H1 (cell line): ENCODE measurements at regions not wholly inside any gene's neighbourhood (a gene's known extent, or its start where the extent isn't known, plus 50 kb on each side); places are given as distances from the start of the nearest gene placed in this dataset.

Experiments
- CTCF ChIA-PET: fragments of 300-600 bp; sonication (Branson Sonifier 250); formaldehyde crosslinking; loops from one replicate; lab custom pipeline; 2021; ENCODE audit not compliant: partially characterized antibody; lab: Charles Lee
- POLR2A ChIA-PET: fragments of 300-600 bp; sonication (Branson Sonifier 250); formaldehyde crosslinking; loops from one replicate; lab custom pipeline; 2021; ENCODE audit warnings: inconsistent platforms; ENCODE audit not compliant: partially characterized antibody; lab: Charles Lee
- DNase-seq, 2 experiments: peaks; one replicate each; pipeline versions ENCODE4 v3.0.0 to v3.0.0-alpha.2; 2010 to 2022; ENCODE audit warnings: low spot score in 2 of 2, low read depth in 1 of 2, mixed read lengths in 1 of 2
- FAIRE-seq: peaks from 2 replicates; lab custom pipeline; 2011; peaks lifted over from hg19 to GRCh38; lab: Jason Lieb, UNC
- H2AFZ ChIP-seq: 2 replicates; pipeline ENCODE4 v1.8.1; 2012; ENCODE audit warnings: low read length, inconsistent platforms
- H2AK5ac ChIP-seq: 2 replicates; pipeline ENCODE4 v1.6.1; 2013; ENCODE audit warnings: low read depth, low read length
- H2BK120ac ChIP-seq: replicated peaks from 2 replicates; pipeline ENCODE3; 2013; ENCODE audit warnings: low read depth, low read length, inconsistent platforms
- H2BK12ac ChIP-seq: 2 replicates; pipeline ENCODE4 v1.6.1; 2013; ENCODE audit warnings: low read depth, low read length
- H2BK15ac ChIP-seq: 2 replicates; pipeline ENCODE4 v1.6.1; 2013; ENCODE audit warnings: low read length
- H2BK20ac ChIP-seq: 2 replicates; pipeline ENCODE4 v1.6.1; 2013; ENCODE audit warnings: low read length
- H2BK5ac ChIP-seq: 2 replicates; pipeline ENCODE4 v1.6.1; 2013; ENCODE audit warnings: low read depth, low read length
- H3K14ac ChIP-seq: 2 replicates; pipeline ENCODE4 v1.6.1; 2013; ENCODE audit warnings: inconsistent platforms; ENCODE audit not compliant: insufficient read length
- H3K18ac ChIP-seq: 2 replicates; pipeline ENCODE4 v1.6.1; 2013; ENCODE audit warnings: low read length; ENCODE audit errors: extremely low read depth
- H3K23ac ChIP-seq: 2 replicates; pipeline ENCODE4 v1.6.1; 2013; ENCODE audit warnings: inconsistent platforms; ENCODE audit not compliant: insufficient read length
- H3K23me2 ChIP-seq: 2 replicates; pipeline ENCODE4 v1.6.1; 2013; ENCODE audit warnings: low read depth, low read length
- H3K27ac ChIP-seq: 2 replicates; pipeline ENCODE4 v1.6.1; 2011; ENCODE audit warnings: low read depth, low read length, inconsistent platforms
- H3K27me3 ChIP-seq, 4 experiments: replicated peaks in 1 of 4; 1 replicate in 1 of 4; 2 replicates in 3 of 4; pipeline versions ENCODE4 v1.6.1 to v1.8.1; 2011 to 2013; ENCODE audit warnings: low read length in 3 of 4, mild to moderate bottlenecking in 3 of 4, inconsistent platforms in 2 of 4, mixed read lengths in 2 of 4, moderate library complexity in 1 of 4; ENCODE audit not compliant: control insufficient read depth in 3 of 4, insufficient read depth in 3 of 4; ENCODE audit errors: extremely low read depth in 1 of 4
- H3K36me3 ChIP-seq, 4 experiments: 2 replicates each; pipeline versions ENCODE4 v1.6.1 to v1.8.1; 2011 to 2013; ENCODE audit warnings: mild to moderate bottlenecking in 4 of 4, low read length in 3 of 4, moderate library complexity in 2 of 4, control low read depth in 1 of 4, inconsistent platforms in 1 of 4; ENCODE audit not compliant: insufficient read depth in 4 of 4, control insufficient read depth in 2 of 4
- H3K4ac ChIP-seq: replicated peaks from 2 replicates; pipeline ENCODE3; 2013; ENCODE audit warnings: low read length, low read depth, mixed read lengths, inconsistent platforms; ENCODE audit not compliant: insufficient read length
- H3K4me1 ChIP-seq, 4 experiments: replicated peaks in 1 of 4; 1 replicate in 1 of 4; 2 replicates in 3 of 4; pipeline versions ENCODE4 v1.6.1 to v1.8.1; 2011 to 2013; ENCODE audit warnings: low read length in 3 of 4, inconsistent platforms in 2 of 4, mixed read lengths in 1 of 4; ENCODE audit not compliant: insufficient read depth in 4 of 4, control insufficient read depth in 3 of 4
- H3K4me2 ChIP-seq, 2 experiments: 2 replicates each; pipeline versions ENCODE4 v1.6.1 to v1.8.1; 2011 to 2013; ENCODE audit warnings: low read depth in 2 of 2, low read length in 2 of 2, control low read depth in 1 of 2, inconsistent platforms in 1 of 2, mild to moderate bottlenecking in 1 of 2; ENCODE audit not compliant: insufficient read depth in 1 of 2
- H3K4me3 ChIP-seq, 4 experiments: fragments of 200-600, 300-600 bp in 1 of 4; sonication (generic), shearing (Covaris generic), sonication (Bioruptor Twin) in 1 of 4; 2 replicates each; pipeline versions ENCODE4 v1.5.1 to v1.8.1; 2011 to 2016; ENCODE audit warnings: low read length in 4 of 4, low read depth in 3 of 4, control low read depth in 2 of 4, inconsistent platforms in 2 of 4, mild to moderate bottlenecking in 2 of 4, mixed read lengths in 1 of 4, moderate library complexity in 1 of 4; ENCODE audit not compliant: insufficient read depth in 2 of 4; ENCODE audit errors: extremely low read depth in 1 of 4
- H3K56ac ChIP-seq: replicated peaks from 2 replicates; pipeline ENCODE3; 2013; ENCODE audit warnings: low read depth, mild to moderate bottlenecking, mixed read lengths, low read length, inconsistent platforms; ENCODE audit not compliant: insufficient read length
- H3K79me1 ChIP-seq: 2 replicates; pipeline ENCODE4 v1.6.1; 2013; ENCODE audit warnings: low read depth, low read length, control low read depth
- H3K79me2 ChIP-seq, 2 experiments: 2 replicates each; pipeline versions ENCODE4 v1.6.1 to v1.8.1; 2012 to 2013; ENCODE audit warnings: low read length in 2 of 2, mild to moderate bottlenecking in 2 of 2, inconsistent platforms in 1 of 2; ENCODE audit not compliant: insufficient read depth in 2 of 2, control insufficient read depth in 1 of 2
- H3K9ac ChIP-seq, 4 experiments: replicated peaks in 1 of 4; 1 replicate in 1 of 4; 2 replicates in 3 of 4; pipeline versions ENCODE4 v1.6.1 to v1.8.1; 2011 to 2013; ENCODE audit warnings: low read depth in 3 of 4, low read length in 3 of 4, control low read depth in 2 of 4, mild to moderate bottlenecking in 2 of 4, moderate library complexity in 2 of 4, inconsistent platforms in 1 of 4; ENCODE audit errors: extremely low read depth in 1 of 4
- H3K9me3 ChIP-seq, 2 experiments: 2 replicates each; pipeline versions ENCODE4 v1.6.1 to v1.8.1; 2012 to 2013; ENCODE audit warnings: mild to moderate bottlenecking in 2 of 2, moderate library complexity in 2 of 2, control low read depth in 1 of 2, inconsistent platforms in 1 of 2, low read depth in 1 of 2, low read length in 1 of 2, mixed read lengths in 1 of 2; ENCODE audit not compliant: insufficient read depth in 2 of 2
- H4K20me1 ChIP-seq, 2 experiments: replicated peaks in 1 of 2; 2 replicates each; pipeline versions ENCODE3 to v1.8.1; 2011 to 2013; ENCODE audit warnings: inconsistent platforms in 2 of 2, low read length in 2 of 2, mild to moderate bottlenecking in 1 of 2; ENCODE audit not compliant: insufficient read depth in 2 of 2, control insufficient read depth in 1 of 2
- H4K5ac ChIP-seq: 2 replicates; pipeline ENCODE4 v1.6.1; 2013; ENCODE audit warnings: low read length, low read depth, mixed read lengths, inconsistent platforms; ENCODE audit not compliant: insufficient read length
- H4K8ac ChIP-seq: 2 replicates; pipeline ENCODE4 v1.8.0; 2013; ENCODE audit warnings: mild to moderate bottlenecking, moderate library complexity, low read length, inconsistent platforms; ENCODE audit not compliant: insufficient read depth; ENCODE audit errors: extremely low read depth
- H4K91ac ChIP-seq: replicated peaks from 2 replicates; pipeline ENCODE3; 2013; ENCODE audit warnings: low read length, mixed read lengths, inconsistent platforms; ENCODE audit not compliant: insufficient read length
- ATF3 ChIP-seq: IDR thresholded peaks from 2 replicates; pipeline ENCODE4 v1.6.1; 2011; ENCODE audit warnings: low read depth, mild to moderate bottlenecking, low read length; ENCODE audit not compliant: insufficient read depth
- BCL11A ChIP-seq, 2 experiments: IDR thresholded peaks; one replicate each; pipeline ENCODE4 v1.6.1; 2011; ENCODE audit warnings: low read depth in 2 of 2, low read length in 2 of 2, mild to moderate bottlenecking in 2 of 2
- CREB1 ChIP-seq: IDR thresholded peaks from 2 replicates; pipeline ENCODE4 v1.6.1; 2012; ENCODE audit warnings: inconsistent platforms
- GTF2F1 ChIP-seq: IDR thresholded peaks from 2 replicates; pipeline ENCODE4 v1.6.1; 2012; ENCODE audit warnings: low read depth, low read length, improper control_type of control experiment, borderline replicate concordance
- HDAC2 ChIP-seq, 2 experiments: fragments of 300-600 bp in 1 of 2; sonication (generic) in 1 of 2; IDR thresholded peaks; 2 replicates each; pipeline ENCODE4 v1.6.1; 2011 to 2012; ENCODE audit warnings: low read depth in 2 of 2, low read length in 2 of 2, mild to moderate bottlenecking in 2 of 2, moderate library complexity in 2 of 2, borderline replicate concordance in 1 of 2, inconsistent platforms in 1 of 2
- MAX ChIP-seq: IDR thresholded peaks from 2 replicates; pipeline ENCODE4 v1.6.1; 2012; ENCODE audit warnings: inconsistent platforms
- NANOG ChIP-seq: IDR thresholded peaks from 2 replicates; pipeline ENCODE4 v1.6.1; 2011; ENCODE audit warnings: low read length, low read depth, mild to moderate bottlenecking, inconsistent platforms; ENCODE audit not compliant: insufficient read depth, poor library complexity, severe bottlenecking
- SAP30 ChIP-seq: fragments of 300-600 bp; sonication (generic); IDR thresholded peaks from 2 replicates; pipeline ENCODE4 v1.7.1; 2012; ENCODE audit warnings: low read length, moderate library complexity, mild to moderate bottlenecking, inconsistent platforms; ENCODE audit not compliant: insufficient read depth, insufficient replicate concordance
- SP4 ChIP-seq: IDR thresholded peaks from 2 replicates; pipeline ENCODE4 v1.6.1; 2012; ENCODE audit warnings: low read length, inconsistent platforms
- TAF1 ChIP-seq: IDR thresholded peaks from 2 replicates; pipeline ENCODE4 v1.6.1; 2011; ENCODE audit warnings: mild to moderate bottlenecking, low read depth, low read length
- TBP ChIP-seq: IDR thresholded peaks from 2 replicates; pipeline ENCODE4 v1.6.1; 2011; ENCODE audit warnings: low read depth, low read length, improper control_type of control experiment
- ZNF274 ChIP-seq: IDR thresholded peaks from 2 replicates; pipeline ENCODE4 v1.7.0; 2012; ENCODE audit warnings: low read length, borderline replicate concordance; ENCODE audit errors: extremely low read depth
- WGBS, 2 experiments: shearing (Covaris generic) in 1 of 2; methylation state at CpG; one replicate each; pipeline versions ENCODE4 v1.1.6 to v1.1.7; 2013 to 2015; ENCODE audit warnings: low lambda C conversion rate in 2 of 2, mixed read lengths in 2 of 2, inconsistent platforms in 1 of 2, low coverage in 1 of 2, missing lambda C conversion rate in 1 of 2; ENCODE audit not compliant: insufficient replicate concordance in 2 of 2, insufficient coverage in 1 of 2, insufficient read length in 1 of 2; ENCODE audit errors: extremely low coverage in 1 of 2, missing lambda C conversion rate in 1 of 2; 5-methylcytosine and 5-hydroxymethylcytosine counted together

GRCh38 chrX:149060921-149061320, 444.2 kb downstream of the IDS start:
- CTCF ChIA-PET = no interaction called here
- WGBS, 2 experiments = 87% methylated on average over 2 of the region's 2 CpGs; no CpG with 5 or more reads in 1 of the 2 experiments
- POLR2A ChIA-PET = no interaction called here
- Histone ChIP-seq H2BK12ac (no peak overlapping the region), H4K91ac (no peak overlapping the region), H2AFZ (no peak overlapping the region), H3K23me2 (no peaks in the 10 kb centered on the region), H3K4ac (no peak overlapping the region), H3K4me3 (no peak overlapping the region), H2BK120ac (no peak overlapping the region), H3K14ac (no peak overlapping the region), H4K5ac (no peak overlapping the region), H3K23ac (no peak overlapping the region), H3K79me2 (no peaks in the 10 kb centered on the region), H3K18ac (no peak overlapping the region), H3K4me1 (no peaks in the 10 kb centered on the region), H3K56ac (no peak overlapping the region), H3K79me1 (no peaks in the 10 kb centered on the region), H2BK15ac (no peak overlapping the region), H3K9me3 (no peaks in the 10 kb centered on the region), H4K8ac (no peak overlapping the region), H3K27me3 (no peaks in the 10 kb centered on the region), H3K36me3 (no peaks in the 10 kb centered on the region), H4K20me1 (no peaks in the 10 kb centered on the region), H3K27ac (no peak overlapping the region), H3K4me2 (no peak overlapping the region), H2AK5ac (no peak overlapping the region), H2BK20ac (no peak overlapping the region), H3K9ac (no peak overlapping the region), H2BK5ac (no peak overlapping the region)
- FAIRE-seq = no peak
- DNase-seq = no peak
- TF ChIP-seq GTF2F1 (no peak), NANOG (no peak), CREB1 (no peak), SAP30 (no peak), SP4 (no peak), BCL11A (IDR thresholded peaks at IDR 0.05; ENCODE audit: low read depth in 2 of 2, low read length in 2 of 2) (no peak), ZNF274 (no peak), ATF3 (no peak), TBP (no peak), MAX (no peak), TAF1 (no peak), HDAC2 (IDR thresholded peaks at IDR 0.05; ENCODE audit: borderline replicate concordance in 1 of 2, low read depth in 2 of 2, low read length in 2 of 2) (no peak)
